D341Med (cell line): ENCODE measurements at regions not wholly inside any gene's neighbourhood (a gene's known extent, or its start where the extent isn't known, plus 50 kb on each side); places are given as distances from the start of the nearest gene placed in this dataset.

Experiments
- DNase-seq: peaks from one replicate; pipeline ENCODE4 v3.0.0; 2012; ENCODE audit warnings: low spot score

DNA sequence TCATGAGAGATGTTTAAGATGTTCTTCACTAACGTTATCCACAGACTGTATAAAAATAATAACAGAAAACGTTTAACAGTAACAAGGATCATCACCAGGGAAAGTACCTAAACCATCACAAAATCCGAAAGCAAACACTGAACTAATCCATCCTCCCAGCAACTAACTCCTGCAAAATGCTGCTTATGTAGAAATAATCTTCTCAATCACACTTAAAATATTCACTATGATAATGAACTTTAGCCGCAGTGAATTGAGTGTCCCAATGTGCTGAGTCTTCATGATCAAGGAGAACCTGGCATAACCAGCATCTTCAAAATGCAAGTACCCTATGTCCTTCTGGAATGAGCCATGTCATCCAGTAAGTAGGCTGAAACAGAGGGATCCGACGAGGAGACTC, 166.1 kb downstream of the LTN1 start:
- DNase-seq = no peak

DNA sequence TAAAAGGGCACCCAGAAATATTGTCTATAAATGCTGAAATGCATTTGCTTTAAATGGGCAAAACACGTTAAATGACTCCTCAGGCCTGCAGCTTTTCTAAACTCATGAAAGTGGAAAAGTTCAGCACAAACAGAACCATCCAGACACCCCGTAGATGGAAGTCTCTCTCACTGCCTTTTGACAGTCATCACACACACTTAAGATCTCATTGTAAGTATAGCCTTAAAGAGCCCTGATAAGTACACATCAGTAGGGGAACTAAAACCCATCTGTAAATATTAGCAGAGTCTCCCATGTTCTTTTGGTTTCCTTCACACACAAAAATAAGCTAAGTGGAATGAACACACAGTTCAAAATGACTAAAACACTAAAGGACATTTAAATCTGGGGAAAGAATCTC, 166.7 kb downstream of the LTN1 start:
- no peak for DNase-seq

DNA sequence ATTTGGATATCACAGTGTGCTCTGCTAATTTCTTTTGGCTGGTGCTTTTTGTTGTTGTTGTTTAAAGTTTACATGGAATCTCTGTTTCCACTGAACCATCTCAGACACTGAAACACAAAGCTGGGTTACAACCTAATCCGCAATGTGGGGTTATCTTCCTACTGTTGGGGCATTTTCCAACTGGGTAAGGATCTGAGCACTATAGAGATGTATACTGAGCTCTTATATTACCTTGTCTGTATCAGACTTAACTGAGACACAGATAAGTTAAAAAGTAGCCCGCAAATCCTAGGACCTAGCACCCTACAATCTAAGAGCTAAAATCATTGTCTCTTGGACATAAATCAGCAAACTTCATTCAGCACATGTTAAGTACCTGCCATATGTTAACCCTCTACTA, 169.2 kb downstream of the LTN1 start:
- no peak for DNase-seq

DNA sequence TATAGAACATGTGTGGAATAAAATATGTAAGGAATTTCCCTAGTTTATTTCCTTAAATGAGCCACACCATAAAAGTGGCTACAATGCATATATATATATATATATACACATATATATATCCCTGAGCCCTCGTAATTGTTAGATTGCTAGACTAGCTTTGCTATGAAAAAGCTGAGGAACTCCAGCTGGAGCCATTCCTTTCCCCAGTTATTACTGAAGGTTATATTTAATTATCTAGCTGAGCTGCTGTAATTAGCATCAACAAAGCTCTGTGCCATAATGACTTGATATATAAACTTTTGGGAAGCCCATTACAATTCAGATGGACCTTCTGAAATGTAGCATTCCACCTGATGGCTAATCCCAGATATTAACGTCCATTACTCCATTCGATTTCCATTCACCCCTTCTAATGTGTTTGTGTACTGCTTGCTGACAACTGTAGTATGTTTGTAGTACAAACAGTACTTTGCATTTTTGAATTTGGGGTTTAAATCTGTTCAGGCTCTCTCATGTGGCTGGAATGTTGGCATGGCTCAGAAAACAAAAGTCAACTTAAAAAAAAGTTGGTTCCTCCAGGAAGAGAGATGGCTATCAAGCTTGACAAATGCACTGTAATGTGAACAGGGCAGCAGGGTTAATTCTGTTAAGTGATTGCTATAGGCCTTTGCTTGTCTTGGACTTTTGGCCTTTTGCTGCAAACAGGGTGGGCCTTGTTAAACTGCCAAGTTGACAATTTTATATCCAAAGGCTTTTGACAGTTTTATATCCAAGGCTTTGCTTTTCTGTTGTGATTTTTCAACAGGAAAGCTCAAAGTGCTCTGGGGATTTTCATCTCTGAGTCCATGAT, 170.0 kb downstream of the LTN1 start:
- no peak for DNase-seq

DNA sequence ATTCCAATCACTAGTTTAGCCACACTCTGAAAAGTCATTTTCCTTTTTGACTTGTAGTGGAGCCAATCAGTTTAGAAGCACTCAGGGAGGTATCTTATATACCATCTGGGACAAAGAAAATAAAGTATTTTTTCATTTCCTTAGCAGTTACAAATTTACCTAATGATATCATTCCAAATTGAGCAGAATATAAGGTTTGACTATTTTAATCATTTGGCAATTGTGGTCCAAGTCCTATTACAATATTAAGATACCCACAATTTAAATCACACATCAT, 170.6 kb downstream of the LTN1 start:
- DNase-seq = no peak

DNA sequence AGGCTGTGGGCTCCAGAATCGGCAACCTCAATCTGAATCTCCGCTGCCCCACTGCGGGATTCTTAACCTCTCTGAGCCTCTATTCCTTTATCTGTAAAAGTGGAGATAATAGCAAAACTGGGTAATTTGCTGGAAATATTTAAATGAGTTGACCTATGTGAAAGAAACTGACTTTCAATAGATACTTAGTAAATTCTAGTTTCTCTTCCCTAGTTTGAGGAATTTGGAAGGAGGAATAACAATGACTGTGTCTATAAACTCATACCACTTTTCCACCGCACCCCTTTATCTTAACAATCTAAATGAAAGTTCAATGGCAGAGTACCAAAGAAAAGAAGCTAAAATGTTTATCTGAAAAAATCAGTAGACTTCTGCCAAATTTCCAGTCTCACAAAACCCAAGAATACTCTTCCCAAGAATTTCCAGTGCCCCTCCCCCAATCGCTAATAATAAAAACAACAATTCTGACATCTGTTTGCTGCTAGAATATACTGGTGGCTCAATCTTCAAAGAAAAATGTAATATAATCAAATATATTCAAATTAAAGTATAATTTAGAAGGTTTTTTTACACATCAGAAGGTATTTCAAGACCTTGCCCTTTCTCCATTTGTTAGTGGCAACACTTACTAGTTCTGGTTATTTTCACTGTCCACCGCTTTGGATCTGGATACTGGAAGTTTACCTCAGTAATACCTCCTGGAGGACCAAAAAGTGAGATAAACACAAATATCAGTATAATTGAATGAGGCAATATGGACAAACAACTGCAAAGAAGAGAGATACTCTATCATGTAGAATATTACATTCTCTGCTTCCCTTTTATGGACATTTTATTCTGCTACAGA, 171.2 kb downstream of the LTN1 start:
- no peak for DNase-seq

DNA sequence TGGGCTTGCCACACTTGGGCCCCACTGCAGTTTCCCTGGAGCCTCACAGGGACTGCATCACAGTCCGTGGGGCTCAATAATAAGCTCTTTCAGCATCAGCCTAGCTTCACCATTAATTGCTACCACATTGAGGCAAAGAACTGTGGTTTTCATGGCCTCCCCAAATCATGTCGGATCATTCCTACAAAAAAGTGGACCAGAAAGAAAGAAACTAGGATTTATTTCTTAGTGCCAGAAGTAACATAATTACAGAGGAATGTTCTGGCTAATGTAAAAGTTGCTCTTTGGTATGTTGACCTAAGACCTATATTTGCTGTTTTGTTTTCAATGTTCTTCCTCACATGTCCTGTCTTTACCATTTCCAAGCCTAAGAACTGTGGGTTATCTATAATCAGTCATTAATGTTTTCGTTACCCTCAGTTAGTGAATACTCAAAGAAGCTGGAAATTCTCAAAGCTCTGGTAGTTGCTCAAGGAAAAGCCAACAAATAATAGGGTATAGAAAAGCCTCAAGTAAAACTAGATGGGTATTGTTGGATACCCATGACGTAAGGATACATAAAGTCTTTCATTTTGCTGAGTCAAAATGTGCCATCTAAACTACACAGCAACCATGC, 173.9 kb downstream of the LTN1 start:
- no peak for DNase-seq

DNA sequence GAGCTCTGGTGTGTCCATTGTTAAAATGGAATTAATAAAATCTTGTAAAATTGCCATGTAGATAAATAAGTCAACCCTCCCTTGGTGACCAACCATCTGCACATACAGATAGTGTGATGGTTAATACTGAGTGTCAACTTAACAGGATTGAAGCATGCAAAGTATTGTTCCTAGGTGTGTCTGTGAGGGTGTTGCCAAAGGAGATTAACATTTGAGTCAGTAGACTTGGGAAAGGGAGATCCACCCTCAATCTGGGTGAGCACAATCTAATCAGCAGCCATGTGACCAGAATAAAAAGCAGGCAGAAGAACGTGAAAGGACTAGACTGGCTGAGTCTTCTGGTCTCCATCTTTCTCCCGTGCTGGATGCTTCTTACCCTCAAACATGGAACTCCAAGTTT, 174.8 kb downstream of the LTN1 start:
- DNase-seq = no peak

DNA sequence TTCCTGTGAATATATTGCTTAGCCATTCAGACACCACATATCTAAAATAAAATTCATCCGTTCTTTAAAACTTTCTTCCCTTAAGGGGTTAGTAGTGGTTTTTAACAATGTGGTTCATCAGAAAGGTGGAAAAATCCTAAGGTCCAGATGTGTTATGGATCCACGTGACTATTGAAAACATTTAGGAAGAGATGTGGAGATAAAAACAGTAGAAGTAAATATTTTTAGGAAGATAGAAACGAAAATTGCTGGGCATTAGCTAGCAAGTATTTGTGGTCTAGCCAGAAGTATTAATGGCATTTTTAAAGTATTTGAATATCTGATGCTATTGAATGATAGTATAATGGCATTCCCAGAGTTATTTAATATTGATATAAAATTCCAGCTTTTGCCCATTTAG, 180.8 kb downstream of the LTN1 start:
- no peak for DNase-seq

DNA sequence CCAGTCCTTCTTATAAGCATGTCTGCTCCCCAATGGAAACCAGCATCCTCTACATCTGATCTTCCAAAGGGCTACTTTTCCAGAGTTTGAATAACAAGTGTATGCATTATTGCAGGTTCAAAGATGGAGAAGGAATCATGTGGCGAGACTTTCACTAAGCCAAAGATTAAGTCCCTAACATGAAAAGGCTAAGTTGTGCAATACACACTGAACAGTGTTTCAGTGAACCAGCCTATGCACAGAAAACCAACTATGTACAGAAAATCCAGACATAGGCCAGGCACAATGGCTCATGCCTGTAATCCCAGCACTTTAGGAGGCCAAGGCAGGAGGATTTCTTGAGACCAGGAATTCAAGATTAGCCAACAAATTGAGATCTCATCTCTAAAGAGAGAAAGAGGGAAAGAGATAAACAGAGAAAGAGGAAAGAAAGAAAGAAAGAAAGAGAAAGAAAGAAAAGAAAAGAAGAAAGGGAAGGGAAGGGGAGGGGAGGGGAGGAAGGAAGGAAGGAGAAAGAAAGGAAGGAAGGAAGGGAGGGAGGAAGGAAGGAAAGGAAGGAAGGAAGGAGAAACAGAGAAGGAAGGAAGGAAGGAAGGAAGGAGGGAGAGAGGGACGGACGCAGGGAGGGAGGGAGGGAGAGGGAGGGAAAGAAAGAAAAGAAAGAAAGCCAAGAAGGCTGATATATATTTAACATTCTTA, 181.7 kb downstream of the LTN1 start:
- DNase-seq = no peak

DNA sequence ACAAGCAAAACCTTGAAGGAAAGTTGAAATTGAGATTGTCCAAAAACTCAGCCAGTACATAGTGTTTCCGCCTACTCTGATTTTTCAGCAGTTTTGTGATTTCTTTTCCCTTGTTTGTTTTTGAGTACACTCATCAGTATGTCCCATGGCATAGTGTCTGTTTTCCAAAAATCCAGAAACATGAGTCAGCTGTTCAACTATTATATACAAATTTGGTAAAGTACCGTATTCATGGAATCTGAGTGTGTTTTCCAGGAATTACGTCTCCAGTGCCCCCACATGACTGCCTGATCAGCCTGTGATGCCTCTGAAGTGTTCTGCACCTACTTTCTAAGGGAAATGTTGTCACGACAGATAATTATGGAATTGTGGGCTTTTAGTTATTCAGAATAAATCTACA, 186.8 kb downstream of the LTN1 start:
- DNase-seq = no peak

DNA sequence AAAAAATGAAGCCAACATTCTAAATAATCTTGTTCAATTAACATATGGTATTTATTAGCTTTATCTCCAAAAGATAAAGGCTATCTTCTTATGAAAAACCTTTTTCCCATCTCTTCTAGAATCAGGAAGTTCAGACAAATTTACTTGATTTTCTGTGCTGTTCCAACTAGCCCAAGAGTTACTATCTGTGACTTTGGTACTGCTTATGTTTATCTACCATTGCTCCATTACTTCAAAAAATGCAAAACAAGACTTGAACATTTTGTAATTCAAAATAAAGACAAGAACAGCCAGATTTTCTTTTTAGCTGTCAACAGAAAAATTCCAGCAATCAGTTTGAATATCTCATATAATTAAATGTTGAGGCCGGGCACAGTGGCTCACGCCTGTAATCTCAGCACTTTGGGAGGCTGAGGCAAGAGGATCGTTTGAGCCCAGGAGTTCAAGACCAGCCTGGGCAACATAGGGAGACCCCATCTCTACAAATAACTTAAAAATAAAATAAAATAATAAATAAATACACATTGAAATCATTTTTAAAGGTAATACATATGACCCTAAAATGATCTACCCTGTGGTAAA, 188.5 kb downstream of the LTN1 start:
- no peak for DNase-seq

DNA sequence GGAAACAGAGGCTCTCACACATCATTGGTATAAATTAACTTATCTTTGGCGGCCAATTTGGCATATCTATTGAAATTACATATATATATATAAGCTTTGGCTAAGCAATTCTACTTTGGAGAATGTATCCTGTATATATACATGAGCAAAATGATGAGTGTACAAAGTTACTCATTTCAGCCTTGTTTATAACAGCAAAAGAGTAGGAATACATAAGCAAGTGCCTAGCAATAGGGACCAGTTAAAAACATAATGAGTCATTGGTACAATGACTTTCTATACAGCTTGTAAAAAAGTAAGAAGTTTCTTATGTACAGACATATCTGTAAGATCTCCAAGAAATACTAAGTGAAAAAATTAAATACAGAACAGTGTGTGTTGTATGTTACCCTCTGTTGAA, 190.8 kb downstream of the LTN1 start:
- DNase-seq = no peak

DNA sequence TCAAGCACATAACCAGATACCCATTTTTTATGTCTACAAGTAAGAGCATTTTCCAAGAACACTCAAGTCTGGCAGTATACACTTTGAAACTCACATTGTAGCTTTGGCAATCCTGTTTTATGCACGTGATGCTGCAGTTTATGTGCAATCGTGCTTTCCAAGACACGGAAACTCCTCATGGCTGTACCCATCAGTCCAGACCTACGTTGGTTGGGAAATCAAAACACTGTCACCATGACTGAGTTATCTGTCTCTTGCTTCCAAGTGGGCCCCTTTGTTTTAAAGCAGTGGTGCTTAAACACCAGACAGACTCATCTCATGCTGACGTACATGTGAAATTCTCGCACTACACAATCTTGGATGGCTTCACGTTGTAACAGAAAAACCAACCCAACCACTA, 192.8 kb downstream of the LTN1 start:
- no peak for DNase-seq

DNA sequence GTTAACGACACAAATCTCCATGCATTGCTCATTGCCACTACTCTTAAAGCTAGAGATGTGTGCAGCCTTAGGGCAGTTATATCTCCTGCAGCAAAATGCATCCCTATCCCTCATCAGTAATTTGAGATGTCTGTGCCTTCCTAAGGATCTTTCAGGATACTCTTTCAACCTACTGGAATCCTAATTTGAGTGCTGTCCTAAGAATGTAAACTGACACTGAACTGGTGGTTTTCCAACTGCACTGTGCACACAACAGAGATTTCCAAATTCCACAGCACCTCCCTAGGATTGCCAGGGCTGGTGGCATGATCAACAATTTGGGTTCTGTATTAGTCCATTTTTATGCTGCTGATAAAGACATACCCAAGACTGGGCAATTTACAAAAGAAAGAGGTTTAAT, 193.9 kb downstream of the LTN1 start:
- DNase-seq = no peak

DNA sequence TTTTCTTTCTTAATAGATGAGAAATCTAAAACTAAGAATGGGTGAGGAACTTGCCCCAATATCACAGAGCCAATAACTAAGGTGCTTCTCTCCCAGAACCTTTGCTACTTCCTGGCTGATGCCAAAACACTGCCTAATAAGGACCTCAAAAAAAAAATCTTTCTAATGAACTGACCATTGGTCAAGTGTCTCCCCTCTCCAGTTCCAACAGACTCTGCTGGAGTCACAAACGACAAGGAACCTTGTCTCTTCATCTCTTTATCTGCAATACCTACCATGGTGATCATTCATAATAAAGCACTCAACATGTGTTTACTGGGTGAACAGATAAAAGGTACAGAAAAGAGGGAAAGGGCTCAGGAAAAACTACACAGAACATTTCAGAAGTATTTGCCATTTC, 197.4 kb downstream of the LTN1 start:
- DNase-seq = no peak

DNA sequence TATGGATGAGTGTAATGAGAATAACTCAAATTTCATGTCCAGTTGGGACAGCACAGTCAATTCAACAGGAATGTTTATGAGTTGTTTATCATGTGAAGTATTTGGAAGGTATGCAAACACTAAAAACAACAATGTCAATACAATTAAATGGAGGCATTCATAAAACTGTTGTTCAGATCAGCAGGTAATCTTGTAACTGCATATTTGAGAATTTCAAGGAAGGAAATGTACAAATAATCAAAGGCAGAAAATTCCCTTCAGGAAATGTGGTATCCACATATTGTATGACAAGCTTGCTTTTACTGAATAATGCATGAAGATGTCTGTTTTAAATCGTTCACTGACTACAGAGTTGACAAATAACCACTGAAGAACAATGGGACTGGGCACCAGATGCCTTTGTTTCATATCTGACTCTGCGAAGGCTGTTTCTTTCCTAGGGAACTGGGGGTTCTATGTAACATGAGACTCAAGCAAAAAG, 198.3 kb downstream of the LTN1 start:
- no peak for DNase-seq

DNA sequence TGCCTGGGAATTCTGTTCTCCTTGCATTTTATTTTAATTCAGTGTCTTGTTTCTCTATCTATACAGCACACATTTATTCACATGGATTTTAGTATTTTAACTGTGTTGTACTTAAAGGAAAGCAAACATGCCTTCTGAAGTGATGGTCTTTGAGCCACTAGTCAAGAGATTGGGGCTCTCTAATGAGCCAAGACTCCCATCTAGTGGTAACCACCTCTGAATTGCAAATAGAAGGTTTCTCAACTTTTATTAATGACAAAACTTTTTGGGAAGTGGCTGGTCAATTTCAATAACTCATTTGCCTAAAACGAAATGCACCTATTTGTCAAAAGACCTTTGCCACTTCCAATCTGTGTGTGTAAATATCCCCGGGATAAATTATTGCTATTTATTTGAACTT, 199.6 kb downstream of the LTN1 start:
- DNase-seq = no peak

DNA sequence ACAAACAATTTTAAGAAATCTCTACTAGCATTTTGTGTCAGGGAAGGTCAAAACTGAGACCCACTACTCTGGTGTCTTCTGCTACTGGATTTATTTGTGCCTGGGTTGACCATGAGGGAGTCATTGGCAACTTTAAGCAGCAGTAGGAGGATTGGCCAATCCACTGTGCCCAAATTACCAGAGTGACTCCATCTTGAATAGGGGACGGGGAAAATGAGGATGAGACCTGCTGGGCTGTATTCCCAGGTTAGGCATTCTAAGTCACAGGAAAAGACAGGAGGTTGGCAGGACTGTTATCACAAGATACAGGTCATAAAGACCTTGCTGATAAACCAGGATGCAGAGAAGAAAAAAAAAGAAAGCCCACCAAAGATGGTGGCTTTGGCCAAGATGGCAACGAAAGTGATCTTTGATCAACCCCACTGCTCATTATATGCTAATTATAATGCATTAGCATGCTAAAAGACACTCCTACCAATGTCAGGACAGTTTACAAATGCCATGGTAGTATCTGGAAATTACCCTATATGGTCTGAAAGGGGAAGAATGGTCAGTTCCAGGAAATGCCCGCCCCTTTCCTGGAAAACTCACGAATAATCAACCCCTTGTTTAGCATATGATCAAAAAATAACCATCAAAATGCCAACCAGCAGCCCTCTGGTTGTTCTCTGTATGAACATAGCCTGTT, 200.9 kb downstream of the LTN1 start:
- DNase-seq = no peak

DNA sequence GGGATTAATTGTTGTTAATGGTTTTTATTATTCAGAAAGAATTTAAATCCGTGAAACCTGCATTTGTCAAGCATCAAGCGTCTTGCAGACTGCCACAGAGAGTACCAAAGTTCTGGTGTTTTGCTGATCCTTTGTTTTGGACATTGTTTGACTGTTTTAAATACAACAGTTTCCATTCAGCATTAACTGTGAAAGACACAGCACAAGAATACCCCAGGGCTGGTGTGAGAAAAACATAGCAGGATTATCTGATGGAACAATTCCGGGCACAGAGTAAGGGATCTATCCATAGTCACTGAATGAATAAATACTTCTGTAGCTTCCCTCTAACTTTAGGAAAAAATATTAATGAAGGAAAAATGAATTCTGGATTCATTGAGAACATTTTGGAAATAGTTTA, 202.3 kb downstream of the LTN1 start:
- DNase-seq = no peak

DNA sequence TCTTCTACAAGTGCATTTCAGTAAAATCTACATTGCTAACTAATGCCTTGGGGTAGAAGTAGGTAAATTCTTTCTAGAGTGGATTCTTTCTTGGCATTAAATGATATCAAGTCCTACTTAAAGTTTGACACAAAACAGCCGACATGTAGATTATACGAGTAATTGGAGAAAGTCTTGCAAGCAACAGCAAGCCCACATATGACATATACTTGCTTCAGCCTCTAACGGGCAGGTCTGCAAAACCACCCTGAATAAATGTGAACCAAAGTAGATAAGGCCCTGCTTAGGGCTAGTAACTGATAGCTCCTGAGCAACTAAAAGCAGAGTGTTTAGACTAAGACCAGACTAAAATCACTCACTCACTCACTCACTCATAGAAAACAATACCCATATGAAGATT, 203.2 kb downstream of the LTN1 start:
- DNase-seq = no peak

DNA sequence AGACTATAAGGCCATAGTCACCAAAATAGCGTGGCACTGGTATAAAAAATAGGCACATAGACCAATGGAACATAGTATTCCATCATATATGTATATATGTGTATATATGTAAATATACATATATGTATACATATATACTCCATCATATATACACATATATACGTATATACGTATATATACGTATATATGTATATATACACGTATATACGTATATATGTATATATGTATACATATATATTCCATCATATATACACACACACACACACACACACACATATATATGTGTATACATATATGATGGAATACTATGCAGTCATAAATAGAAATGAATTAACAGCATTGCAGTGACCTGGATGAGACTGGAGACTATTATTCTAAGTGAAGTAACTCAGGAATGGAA, 204.6 kb downstream of the LTN1 start:
- no peak for DNase-seq
